ACC112 (cell line): ENCODE measurements at regions not wholly inside any gene's neighbourhood (a gene's known extent, or its start where the extent isn't known, plus 50 kb on each side); places are given as distances from the start of the nearest gene placed in this dataset.

ENCODE experiments used
- H2AFZ ChIP-seq: fragments of 200-600 bp; sonication (generic); one replicate; pipeline ENCODE4 v1.6.0; 2017; ENCODE audit warnings: antibody characterized with exemption, low read length; ENCODE audit not compliant: unreplicated experiment
- H3K27ac ChIP-seq: fragments of 200-600 bp; sonication (generic); 2 replicates; pipeline ENCODE4 v1.5.1; 2014; ENCODE audit warnings: low read depth, mild to moderate bottlenecking, antibody characterized with exemption, low read length, moderate library complexity
- H3K27me3 ChIP-seq: fragments of 200-600 bp; sonication (generic); 2 replicates; pipeline ENCODE4 v1.6.1; 2014; ENCODE audit warnings: mild to moderate bottlenecking, antibody characterized with exemption, low read length, moderate library complexity, mixed read lengths; ENCODE audit not compliant: insufficient read depth
- H3K36me3 ChIP-seq: fragments of 200-600 bp; sonication (generic); 2 replicates; pipeline ENCODE4 v1.6.1; 2016; ENCODE audit warnings: mild to moderate bottlenecking, antibody characterized with exemption, low read length, moderate library complexity, mixed read lengths; ENCODE audit not compliant: insufficient read depth
- H3K4me1 ChIP-seq: fragments of 200-600 bp; sonication (generic); one replicate; pipeline ENCODE4 v1.6.1; 2016; ENCODE audit warnings: low read length, mixed read lengths; ENCODE audit not compliant: insufficient read depth, unreplicated experiment, control insufficient read depth
- H3K4me3 ChIP-seq: fragments of 200-600 bp; sonication (generic); 2 replicates; pipeline ENCODE4 v1.5.1; 2014; ENCODE audit warnings: mild to moderate bottlenecking, low read depth, low read length
- H3K79me2 ChIP-seq: fragments of 200-600 bp; sonication (generic); one replicate; pipeline ENCODE4 v1.6.0; 2016; ENCODE audit warnings: low read length; ENCODE audit not compliant: control insufficient read depth, unreplicated experiment, insufficient read depth

- no peaks in the 10 kb centered on the region for H3K4me1 ChIP-seq
- no peaks in the 10 kb centered on the region for H3K36me3 ChIP-seq
- no peak overlapping the region for H3K4me3 ChIP-seq
- no peak overlapping the region for H2AFZ ChIP-seq
- peaks cover 75% of the 10 kb centered on the region for H3K27me3 ChIP-seq
- H3K79me2 ChIP-seq = no peaks in the 10 kb centered on the region
- no peak overlapping the region for H3K27ac ChIP-seq
Observed at GRCh38 chr1:22373252-22373651, 78.4 kb upstream of the ZBTB40 start.

GRCh38 chr1:22374001-22374400 lies 77.7 kb upstream of the ZBTB40 start:
- Histone ChIP-seq H3K4me3 (no peak overlapping the region), H3K4me1 (no peaks in the 10 kb centered on the region), H3K79me2 (no peaks in the 10 kb centered on the region), H3K36me3 (no peaks in the 10 kb centered on the region), H2AFZ (no peak overlapping the region), H3K27me3 (peaks cover 67% of the 10 kb centered on the region), H3K27ac (no peak overlapping the region)

- H3K79me2 ChIP-seq = no peaks in the 10 kb centered on the region
- no peak overlapping the region for H3K4me3 ChIP-seq
- no peaks in the 10 kb centered on the region for H3K36me3 ChIP-seq
- H3K27me3 ChIP-seq = peaks cover 60% of the 10 kb centered on the region
- no peak overlapping the region for H3K27ac ChIP-seq
- H3K4me1 ChIP-seq = no peaks in the 10 kb centered on the region
- H2AFZ ChIP-seq = no peak overlapping the region
Observed at GRCh38 chr1:22375601-22376000, 76.0 kb upstream of the ZBTB40 start.

GRCh38 chr1:22376001-22376400 lies 75.7 kb upstream of the ZBTB40 start:
- H2AFZ ChIP-seq = no peak overlapping the region
- H3K4me1 ChIP-seq = no peaks in the 10 kb centered on the region
- no peak overlapping the region for H3K4me3 ChIP-seq
- H3K27me3 ChIP-seq = peaks cover 56% of the 10 kb centered on the region
- H3K36me3 ChIP-seq = no peaks in the 10 kb centered on the region
- H3K27ac ChIP-seq = no peak overlapping the region
- no peaks in the 10 kb centered on the region for H3K79me2 ChIP-seq

GRCh38 chr1:22376546-22376945 lies 75.1 kb upstream of the ZBTB40 start:
- Histone ChIP-seq H3K4me1 (no peaks in the 10 kb centered on the region), H3K4me3 (no peak overlapping the region), H3K79me2 (no peaks in the 10 kb centered on the region), H2AFZ (no peak overlapping the region), H3K36me3 (no peaks in the 10 kb centered on the region), H3K27me3 (peaks cover 50% of the 10 kb centered on the region), H3K27ac (no peak overlapping the region)

GRCh38 chr1:22376976-22377375 lies 74.7 kb upstream of the ZBTB40 start:
- Histone ChIP-seq H3K36me3 (no peaks in the 10 kb centered on the region), H3K27ac (no peak overlapping the region), H3K4me3 (no peak overlapping the region), H2AFZ (no peak overlapping the region), H3K27me3 (peaks cover 50% of the 10 kb centered on the region), H3K79me2 (no peaks in the 10 kb centered on the region), H3K4me1 (no peaks in the 10 kb centered on the region)

GRCh38 chr1:22379566-22379965 lies 72.1 kb upstream of the ZBTB40 start:
- no peak overlapping the region for H3K27ac ChIP-seq

GRCh38 chr1:22380024-22380785 lies 71.4 kb upstream of the ZBTB40 start:
- no peaks in the 10 kb centered on the region for H3K36me3 ChIP-seq
- H3K79me2 ChIP-seq = no peaks in the 10 kb centered on the region
- no peak overlapping the region for H3K27ac ChIP-seq
- no peaks in the 10 kb centered on the region for H3K4me1 ChIP-seq
- no peak overlapping the region for H3K4me3 ChIP-seq
- peaks cover 56% of the 10 kb centered on the region for H3K27me3 ChIP-seq
- H2AFZ ChIP-seq = no peak overlapping the region

More at GRCh38 chr1:22379566-22379965, 72.1 kb upstream of the ZBTB40 start:
- Histone ChIP-seq H3K27me3 (peaks cover 51% of the 10 kb centered on the region), H3K4me1 (no peaks in the 10 kb centered on the region), H3K79me2 (no peaks in the 10 kb centered on the region), H3K4me3 (no peak overlapping the region), H2AFZ (no peak overlapping the region), H3K36me3 (no peaks in the 10 kb centered on the region)

- Histone ChIP-seq H3K79me2 (no peaks in the 10 kb centered on the region), H3K27me3 (peaks cover 75% of the 10 kb centered on the region), H3K4me3 (no peak overlapping the region), H3K36me3 (no peaks in the 10 kb centered on the region), H2AFZ (no peak overlapping the region), H3K27ac (no peak overlapping the region), H3K4me1 (peaks cover 3% of the 10 kb centered on the region)
Observed at GRCh38 chr1:22383526-22384294, 67.9 kb upstream of the ZBTB40 start.

GRCh38 chr1:22385537-22385936 lies 66.1 kb upstream of the ZBTB40 start:
- H3K4me3 ChIP-seq = no peak overlapping the region
- H3K27me3 ChIP-seq = peaks cover 71% of the 10 kb centered on the region
- H3K27ac ChIP-seq = no peak overlapping the region
- H3K4me1 ChIP-seq = peaks cover 12% of the 10 kb centered on the region
- no peak overlapping the region for H2AFZ ChIP-seq
- H3K79me2 ChIP-seq = no peaks in the 10 kb centered on the region
- no peaks in the 10 kb centered on the region for H3K36me3 ChIP-seq

- peaks cover 79% of the 10 kb centered on the region for H3K27me3 ChIP-seq
- no peak overlapping the region for H3K27ac ChIP-seq
- H3K4me3 ChIP-seq = no peak overlapping the region
- peaks cover 12% of the 10 kb centered on the region for H3K4me1 ChIP-seq
- no peak overlapping the region for H2AFZ ChIP-seq
- no peaks in the 10 kb centered on the region for H3K36me3 ChIP-seq
- H3K79me2 ChIP-seq = no peaks in the 10 kb centered on the region
Observed at GRCh38 chr1:22386774-22387173, 64.9 kb upstream of the ZBTB40 start.
